Nephron progenitor cell (in vitro differentiated cells): ENCODE measurements at regions not wholly inside any gene's neighbourhood (a gene's known extent, or its start where the extent isn't known, plus 50 kb on each side); places are given as distances from the start of the nearest gene placed in this dataset.

Source experiments
- DNase-seq: peaks from one replicate; pipeline ENCODE4 v3.0.0; 2021
- H3K27ac Mint-ChIP-seq: 2 replicates; pipeline ENCODE4 v1.8.0; 2021; ENCODE audit warnings: mild to moderate bottlenecking, moderate library complexity, mixed read lengths
- H3K27me3 Mint-ChIP-seq: 2 replicates; pipeline ENCODE4 v1.8.0; 2021; ENCODE audit warnings: mild to moderate bottlenecking, low read depth, mixed read lengths; ENCODE audit not compliant: poor library complexity
- H3K36me3 Mint-ChIP-seq: 2 replicates; pipeline ENCODE4 v1.8.0; 2021; ENCODE audit warnings: low read depth, mixed read lengths
- H3K4me1 Mint-ChIP-seq: 2 replicates; pipeline ENCODE4 v1.8.0; 2021; ENCODE audit warnings: mixed read lengths
- H3K4me3 Mint-ChIP-seq: 2 replicates; pipeline ENCODE4 v1.8.0; 2021; ENCODE audit warnings: mild to moderate bottlenecking, moderate library complexity, mixed read lengths
- H3K9me3 Mint-ChIP-seq: 2 replicates; pipeline ENCODE4 v1.8.0; 2021; ENCODE audit warnings: mild to moderate bottlenecking, moderate library complexity, mixed read lengths
- CTCF ChIP-seq: fragments of 200-600 bp; sonication (generic); IDR thresholded peaks from 2 replicates; pipeline ENCODE4 v1.5.0; 2021; ENCODE audit warnings: antibody characterized with exemption

DNA sequence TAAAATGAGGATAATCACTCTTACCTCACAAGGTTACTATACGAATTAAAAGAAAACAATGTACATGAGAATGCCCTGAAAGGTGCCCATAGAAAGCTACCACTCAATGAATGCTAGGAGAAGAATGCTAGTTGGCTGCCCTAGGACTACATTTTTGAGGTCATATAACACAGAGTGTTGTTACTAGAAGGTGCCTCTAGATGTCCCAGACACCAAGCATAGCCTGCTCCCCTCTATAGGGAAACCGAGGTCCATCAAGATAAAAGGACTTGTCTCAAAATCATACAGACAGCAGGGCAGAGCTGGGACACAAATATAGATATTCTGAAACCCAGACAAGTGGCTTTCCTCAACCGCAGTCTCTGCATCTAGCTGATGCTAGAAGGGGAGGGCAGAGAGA, 147.0 kb upstream of the ARHGEF9 start:
- no peak for TF ChIP-seq CTCF
- Mint-ChIP-seq H3K36me3 (no peaks in the 10 kb centered on the region), H3K4me3 (no peak overlapping the region), H3K27me3 (no peaks in the 10 kb centered on the region), H3K27ac (no peak overlapping the region), H3K9me3 (peaks cover 36% of the 10 kb centered on the region), H3K4me1 (peaks cover 5% of the 10 kb centered on the region)
- no peak for DNase-seq

DNA sequence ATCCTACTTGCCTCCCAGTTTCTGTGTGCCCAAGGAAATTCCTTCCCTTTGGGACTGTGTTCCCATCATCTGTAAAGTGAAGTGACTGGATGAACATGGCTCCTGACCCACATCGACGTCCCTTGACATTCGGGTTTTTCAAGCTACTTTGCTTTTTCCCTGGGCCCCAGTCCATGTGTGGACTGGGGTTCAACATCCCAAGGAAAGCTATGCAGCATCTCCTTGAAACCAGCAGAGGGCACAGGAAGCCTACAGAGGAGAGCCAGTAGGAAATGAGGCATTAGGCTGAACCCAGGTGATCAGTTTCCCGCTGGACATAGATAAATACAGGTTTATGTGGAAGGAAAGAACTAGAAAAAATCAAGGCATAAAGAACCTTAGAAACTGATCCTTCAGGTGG, 145.1 kb upstream of the ARHGEF9 start:
- no peaks in the 10 kb centered on the region for H3K36me3 Mint-ChIP-seq
- H3K9me3 Mint-ChIP-seq = peaks cover 44% of the 10 kb centered on the region
- peak; percentile 3 for DNase-seq
- peak; percentile 46 for TF ChIP-seq CTCF
- peak overlapping the region; percentile 82 for H3K27ac Mint-ChIP-seq
- peaks cover 5% of the 10 kb centered on the region for H3K4me1 Mint-ChIP-seq
- no peak overlapping the region for H3K4me3 Mint-ChIP-seq
- peaks cover 2% of the 10 kb centered on the region for H3K27me3 Mint-ChIP-seq

GRCh38 chrX:63929608-63930007, 144.6 kb upstream of the ARHGEF9 start:
- H3K4me3 Mint-ChIP-seq = no peak overlapping the region
- peaks cover 50% of the 10 kb centered on the region for H3K9me3 Mint-ChIP-seq
- H3K27ac Mint-ChIP-seq = no peak overlapping the region
- no peak for DNase-seq
- H3K4me1 Mint-ChIP-seq = peaks cover 5% of the 10 kb centered on the region
- no peaks in the 10 kb centered on the region for H3K36me3 Mint-ChIP-seq
- peaks cover 2% of the 10 kb centered on the region for H3K27me3 Mint-ChIP-seq
- no peak for TF ChIP-seq CTCF

DNA sequence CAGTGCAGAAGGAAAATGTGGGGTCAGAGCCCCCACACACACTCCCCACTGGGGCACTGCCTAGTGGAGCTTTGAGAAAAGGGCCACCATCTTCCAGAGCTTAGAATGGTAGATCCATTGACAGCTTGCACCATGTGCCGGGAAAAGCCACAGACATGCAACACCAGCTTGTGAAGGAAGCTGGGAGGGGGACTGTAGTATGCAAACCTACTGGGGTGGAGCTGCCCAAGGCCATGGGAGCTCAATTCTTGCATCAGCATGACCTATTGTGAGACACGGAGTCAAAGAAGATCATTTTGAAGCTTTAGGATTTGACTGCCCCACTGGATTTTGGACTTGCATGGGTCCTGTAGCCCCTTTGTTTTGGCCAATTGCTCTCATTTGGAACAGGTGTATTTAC, 142.8 kb upstream of the ARHGEF9 start:
- H3K27ac Mint-ChIP-seq = no peak overlapping the region
- peaks cover 2% of the 10 kb centered on the region for H3K27me3 Mint-ChIP-seq
- no peak for DNase-seq
- no peak for TF ChIP-seq CTCF
- H3K4me1 Mint-ChIP-seq = peaks cover 5% of the 10 kb centered on the region
- H3K4me3 Mint-ChIP-seq = no peak overlapping the region
- peaks cover 58% of the 10 kb centered on the region for H3K9me3 Mint-ChIP-seq
- H3K36me3 Mint-ChIP-seq = no peaks in the 10 kb centered on the region

GRCh38 chrX:63922221-63922620, 137.2 kb upstream of the ARHGEF9 start:
- DNase-seq = no peak
- no peak for TF ChIP-seq CTCF
- no peaks in the 10 kb centered on the region for H3K4me1 Mint-ChIP-seq
- H3K4me3 Mint-ChIP-seq = no peak overlapping the region
- peaks cover 83% of the 10 kb centered on the region for H3K9me3 Mint-ChIP-seq
- H3K36me3 Mint-ChIP-seq = no peaks in the 10 kb centered on the region
- peaks cover 11% of the 10 kb centered on the region for H3K27me3 Mint-ChIP-seq
- no peak overlapping the region for H3K27ac Mint-ChIP-seq

DNA sequence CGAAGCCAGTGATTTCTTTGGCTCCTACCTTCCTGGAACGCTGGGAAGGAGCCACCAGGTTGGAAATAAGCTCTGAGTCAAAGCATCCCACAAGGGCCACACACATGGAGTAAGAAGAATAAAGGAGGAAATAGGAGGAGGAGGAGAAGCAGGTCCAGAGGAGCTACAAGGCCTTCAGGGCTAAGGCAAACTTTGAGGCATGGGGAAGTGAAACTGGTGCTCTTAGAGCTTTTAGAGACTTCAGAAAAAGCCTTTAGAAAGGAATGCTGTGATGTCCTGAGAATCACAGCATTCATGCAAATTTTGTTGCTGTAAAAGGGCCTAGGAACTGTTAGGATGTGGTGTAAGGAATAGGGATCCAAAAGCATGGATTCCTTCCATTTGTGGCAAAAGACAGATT, 135.9 kb upstream of the ARHGEF9 start:
- Mint-ChIP-seq H3K27ac (no peak overlapping the region), H3K36me3 (no peaks in the 10 kb centered on the region), H3K4me1 (no peaks in the 10 kb centered on the region), H3K4me3 (no peak overlapping the region), H3K27me3 (peaks cover 11% of the 10 kb centered on the region), H3K9me3 (peaks cover 85% of the 10 kb centered on the region)
- DNase-seq = no peak
- no peak for TF ChIP-seq CTCF
